B cell (primary cell): ENCODE measurements at regions not wholly inside any gene's neighbourhood (a gene's known extent, or its start where the extent isn't known, plus 50 kb on each side); places are given as distances from the start of the nearest gene placed in this dataset.

Experiments used
- ATAC-seq: fragments of 200-7000 bp; cut with Tn5 transposase; one replicate; pipeline ENCODE4 v1.10.0; 2021; ENCODE audit warnings: low read depth, mild to moderate bottlenecking, moderate number of reproducible peaks, moderate library complexity
- CTCF ChIA-PET: fragments of 350-600 bp; sonication (Branson Sonifier 250); formaldehyde crosslinking; loops from one replicate; lab custom pipeline; 2021; ENCODE audit warnings: antibody characterized with exemption, inconsistent platforms; lab: Charles Lee
- POLR2A ChIA-PET: fragments of 350-600 bp; sonication (Branson Sonifier 250); formaldehyde crosslinking; loops from one replicate; lab custom pipeline; 2021; ENCODE audit warnings: antibody characterized with exemption; lab: Charles Lee
- DNase-seq: peaks from one replicate; pipeline ENCODE4 v3.0.0; 2013
- H2AFZ ChIP-seq: 2 replicates; pipeline ENCODE4 v1.6.1; 2012; ENCODE audit warnings: mild to moderate bottlenecking, low read depth, low read length; ENCODE audit not compliant: insufficient read depth, poor library complexity, severe bottlenecking
- H3K27ac ChIP-seq, 2 donors: 1 replicate in 1 of 2; 2 replicates in 1 of 2; pipeline ENCODE4 v1.5.1; 2012 to 2013; ENCODE audit warnings: low read length in 2 of 2, mild to moderate bottlenecking in 2 of 2, moderate library complexity in 1 of 2
- H3K27me3 ChIP-seq, 4 experiments: fragments of 200-600 bp in 1 of 4; sonication (generic) in 1 of 4; replicated peaks in 1 of 4; 1 replicate in 2 of 4; 2 replicates in 2 of 4; pipeline versions ENCODE4 v1.6.1 to v1.7.0; 2013 to 2016; ENCODE audit warnings: low read length in 3 of 4, mild to moderate bottlenecking in 2 of 4, mixed read lengths in 1 of 4, moderate library complexity in 1 of 4; ENCODE audit not compliant: insufficient read depth in 4 of 4, control insufficient read depth in 3 of 4; ENCODE audit errors: control extremely low read depth in 1 of 4
- H3K36me3 ChIP-seq, 2 experiments: replicated peaks in 1 of 2; 1 replicate in 1 of 2; 2 replicates in 1 of 2; pipeline versions ENCODE4 v1.6.1 to v1.7.1; 2013; ENCODE audit warnings: low read length in 1 of 2; ENCODE audit not compliant: insufficient read depth in 2 of 2, control insufficient read depth in 1 of 2; ENCODE audit errors: control extremely low read depth in 1 of 2, extremely low read depth in 1 of 2
- H3K4me1 ChIP-seq, 2 donors: fragments of 200-600 bp in 1 of 2; sonication (generic) in 1 of 2; 1 replicate in 1 of 2; 2 replicates in 1 of 2; pipeline versions ENCODE4 v1.5.1 to v1.6.1; 2013 to 2017; ENCODE audit warnings: low read length in 2 of 2; ENCODE audit not compliant: control insufficient read depth in 2 of 2, insufficient read depth in 2 of 2
- H3K4me2 ChIP-seq: replicated peaks from 2 replicates; pipeline ENCODE3; 2012; ENCODE audit warnings: mild to moderate bottlenecking, low read depth, low read length; ENCODE audit not compliant: poor library complexity, severe bottlenecking
- H3K4me3 ChIP-seq, 5 experiments: fragments of 200-600 bp in 1 of 5; sonication (generic) in 1 of 5; 1 replicate in 3 of 5; 2 replicates in 2 of 5; pipeline versions ENCODE4 v1.5.1 to v1.7.0; 2011 to 2016; ENCODE audit warnings: low read length in 4 of 5, mild to moderate bottlenecking in 4 of 5, low read depth in 2 of 5, control low read depth in 1 of 5, moderate library complexity in 1 of 5; ENCODE audit not compliant: insufficient read depth in 1 of 5; ENCODE audit errors: control extremely low read depth in 1 of 5, extremely low read depth in 1 of 5
- H3K79me2 ChIP-seq: fragments of 200-600 bp; sonication (generic); one replicate; pipeline ENCODE4 v1.6.0; 2016; ENCODE audit warnings: low read length; ENCODE audit not compliant: control insufficient read depth, insufficient read depth
- H3K9ac ChIP-seq: fragments of 200-600 bp; sonication (generic); 2 replicates; pipeline ENCODE4 v1.6.1; 2017; ENCODE audit warnings: mild to moderate bottlenecking, low read length, moderate library complexity
- H3K9me3 ChIP-seq, 3 donors: one replicate each; pipeline versions ENCODE4 v1.6.1 to v1.7.1; 2013; ENCODE audit warnings: low read length in 2 of 3; ENCODE audit not compliant: control insufficient read depth in 2 of 3, insufficient read depth in 1 of 3; ENCODE audit errors: control extremely low read depth in 1 of 3
- H4K20me1 ChIP-seq: 2 replicates; pipeline ENCODE4 v1.6.0; 2012; ENCODE audit warnings: mild to moderate bottlenecking, low read length; ENCODE audit not compliant: insufficient read depth, control insufficient read depth, poor library complexity, severe bottlenecking
- H3K27ac Mint-ChIP-seq: one replicate; pipeline ENCODE4 v1.8.0; 2021; ENCODE audit warnings: mixed read lengths
- H3K27me3 Mint-ChIP-seq: one replicate; pipeline ENCODE4 v1.8.0; 2021; ENCODE audit warnings: mixed read lengths
- H3K4me1 Mint-ChIP-seq: one replicate; pipeline ENCODE4 v1.8.0; 2021; ENCODE audit warnings: mixed read lengths
- H3K4me3 Mint-ChIP-seq: one replicate; pipeline ENCODE4 v1.8.0; 2021; ENCODE audit warnings: mixed read lengths
- H3K9me3 Mint-ChIP-seq: one replicate; pipeline ENCODE4 v1.8.0; 2022; ENCODE audit warnings: mixed read lengths; ENCODE audit not compliant: insufficient read depth
- CTCF ChIP-seq: fragments of 200-600 bp; IDR thresholded peaks from one replicate; pipeline ENCODE4 v1.8.0; 2022; ENCODE audit warnings: antibody characterized with exemption, mild to moderate bottlenecking
- EZH2 ChIP-seq: IDR thresholded peaks from 2 replicates; pipeline ENCODE4 v1.6.1; 2012; ENCODE audit warnings: borderline replicate concordance, low read depth, mild to moderate bottlenecking, moderate library complexity, low read length; ENCODE audit not compliant: insufficient read depth, poor library complexity, severe bottlenecking
- WGBS: methylation state at CpG from one replicate; pipeline ENCODE4 v1.1.5; 2013; ENCODE audit warnings: missing lambda C conversion rate; ENCODE audit not compliant: insufficient coverage; 5-methylcytosine and 5-hydroxymethylcytosine counted together
- intact Hi-C: fragments of 100-400 bp; cut with micrococcal nuclease; formaldehyde crosslinking; loops from one replicate; pipeline ENCODE4 v1.10.0; 2022

GRCh38 chr3:88678747-88679146 lies 428.7 kb upstream of the EPHA3 start:
- 100% methylated on average over 1 of the region's 3 CpGs for WGBS
- Histone ChIP-seq H3K9ac (no peak overlapping the region), H3K79me2 (no peaks in the 10 kb centered on the region), H3K4me2 (no peak overlapping the region), H2AFZ (no peak overlapping the region), H3K36me3 (no peaks in the 10 kb centered on the region), H3K9me3 (no peaks in the 10 kb centered on the region), H3K27me3 (no peaks in the 10 kb centered on the region), H3K4me3 (no peak overlapping the region), H3K27ac (no peak overlapping the region), H4K20me1 (no peaks in the 10 kb centered on the region), H3K4me1 (no peaks in the 10 kb centered on the region)
- Mint-ChIP-seq H3K27me3 (no peaks in the 10 kb centered on the region), H3K4me1 (no peaks in the 10 kb centered on the region), H3K4me3 (no peak overlapping the region), H3K27ac (no peak overlapping the region), H3K9me3 (no peaks in the 10 kb centered on the region)
- ChIA-PET POLR2A (no interaction called here), CTCF (no interaction called here)
- intact Hi-C loops = no loop called here
- no peak for ATAC-seq
- no peak for DNase-seq
- TF ChIP-seq CTCF (no peak), EZH2 (no peak)

- no peaks in the 10 kb centered on the region for H3K9me3 Mint-ChIP-seq
- 81% methylated on average over 3 of the region's 3 CpGs for WGBS
- Histone ChIP-seq H3K9ac (no peak overlapping the region), H3K36me3 (no peaks in the 10 kb centered on the region), H3K9me3 (peaks cover 0 to 11% (median 0%) of the 10 kb centered on the region in 3 donors), H3K27ac (no peak overlapping the region), H3K27me3 (no peaks in the 10 kb centered on the region), H3K4me2 (no peak overlapping the region), H3K4me1 (no peaks in the 10 kb centered on the region), H3K4me3 (no peak overlapping the region), H2AFZ (no peak overlapping the region), H3K79me2 (no peaks in the 10 kb centered on the region), H4K20me1 (no peaks in the 10 kb centered on the region)
- no peak for DNase-seq
- no peaks in the 10 kb centered on the region for H3K27me3 Mint-ChIP-seq
- H3K27ac Mint-ChIP-seq = no peak overlapping the region
- TF ChIP-seq CTCF (no peak), EZH2 (no peak)
- H3K4me1 Mint-ChIP-seq = no peaks in the 10 kb centered on the region
- POLR2A ChIA-PET = no interaction called here
- CTCF ChIA-PET = no interaction called here
- intact Hi-C loops = no loop called here
- H3K4me3 Mint-ChIP-seq = no peak overlapping the region
- ATAC-seq = no peak
Observed at GRCh38 chr3:88690287-88690686, 417.1 kb upstream of the EPHA3 start.
